ENCODE measurements at regions not wholly inside any gene's neighbourhood (a gene's known extent, or its start where the extent isn't known, plus 50 kb on each side); places are given as distances from the start of the nearest gene placed in this dataset.

GRCh38 chr2:151095463-151095862 is 166.2 kb downstream of the RBM43 start:
- TF ChIP-seq CTCF (IDR thresholded peaks at IDR 0.05) (no peak), POLR2AphosphoS5 (IDR thresholded peaks at IDR 0.05; ENCODE audit: low read depth, low read length) (no peak), TCF7L2 (IDR thresholded peaks at IDR 0.05; ENCODE audit: low read depth, low read length) (no peak)
